Adipocyte (in vitro differentiated cells): ENCODE measurements at regions not wholly inside any gene's neighbourhood (a gene's known extent, or its start where the extent isn't known, plus 50 kb on each side); places are given as distances from the start of the nearest gene placed in this dataset.

ENCODE experiments used
- DNase-seq: peaks from one replicate; pipeline ENCODE4 v3.0.0-alpha.2; 2015; ENCODE audit warnings: low read depth
- H3K27me3 ChIP-seq: replicated peaks from 2 replicates; pipeline ENCODE4 v1.7.0; 2013; ENCODE audit warnings: mild to moderate bottlenecking, low read length, moderate library complexity; ENCODE audit not compliant: control insufficient read depth, insufficient read depth
- H3K36me3 ChIP-seq: 2 replicates; pipeline ENCODE4 v1.7.0; 2013; ENCODE audit warnings: low read length, mild to moderate bottlenecking, moderate library complexity; ENCODE audit not compliant: control insufficient read depth, insufficient read depth, severe bottlenecking
- H3K4me1 ChIP-seq: 2 replicates; pipeline ENCODE4 v1.7.0; 2013; ENCODE audit warnings: mild to moderate bottlenecking, low read length, moderate library complexity; ENCODE audit not compliant: control insufficient read depth, insufficient read depth
- H3K4me3 ChIP-seq: 2 replicates; pipeline ENCODE4 v1.7.0; 2013; ENCODE audit warnings: mild to moderate bottlenecking, low read length, moderate library complexity
- H3K9ac ChIP-seq: 2 replicates; pipeline ENCODE4 v1.7.0; 2013; ENCODE audit warnings: mild to moderate bottlenecking, low read length, moderate library complexity
- H3K9me3 ChIP-seq: 2 replicates; pipeline ENCODE4 v1.7.0; 2013; ENCODE audit warnings: mild to moderate bottlenecking, low read length, moderate library complexity; ENCODE audit not compliant: control insufficient read depth

- Histone ChIP-seq H3K4me1 (no peaks in the 10 kb centered on the region), H3K27me3 (peaks cover 7% of the 10 kb centered on the region), H3K36me3 (no peaks in the 10 kb centered on the region), H3K9me3 (no peaks in the 10 kb centered on the region), H3K9ac (no peak overlapping the region), H3K4me3 (no peak overlapping the region)
- no peak for DNase-seq
Measured at GRCh38 chr2:16248571-16249105, 308.3 kb downstream of the MYCN start.

- no peak for DNase-seq
- H3K36me3 ChIP-seq, result no peaks in the 10 kb centered on the region
- no peak overlapping the region for H3K9ac ChIP-seq
- no peak overlapping the region for H3K4me3 ChIP-seq
- H3K4me1 ChIP-seq, result no peaks in the 10 kb centered on the region
- peaks cover 7% of the 10 kb centered on the region for H3K27me3 ChIP-seq
- no peaks in the 10 kb centered on the region for H3K9me3 ChIP-seq
Measured at GRCh38 chr2:16247326-16248122, 307.2 kb downstream of the MYCN start.

GRCh38 chr2:16246911-16247310, 306.6 kb downstream of the MYCN start:
- no peaks in the 10 kb centered on the region for H3K4me1 ChIP-seq
- no peak for DNase-seq
- H3K4me3 ChIP-seq, result no peak overlapping the region
- H3K27me3 ChIP-seq, result peaks cover 7% of the 10 kb centered on the region
- H3K9me3 ChIP-seq, result no peaks in the 10 kb centered on the region
- H3K9ac ChIP-seq, result no peak overlapping the region
- H3K36me3 ChIP-seq, result no peaks in the 10 kb centered on the region

GRCh38 chr2:16246281-16246850, 306.0 kb downstream of the MYCN start:
- Histone ChIP-seq H3K27me3 (peaks cover 7% of the 10 kb centered on the region), H3K4me3 (no peak overlapping the region), H3K9ac (no peak overlapping the region), H3K9me3 (no peaks in the 10 kb centered on the region), H3K36me3 (no peaks in the 10 kb centered on the region), H3K4me1 (no peaks in the 10 kb centered on the region)
- no peak for DNase-seq

- DNase-seq, result no peak
- H3K4me3 ChIP-seq, result no peak overlapping the region
- no peak overlapping the region for H3K9ac ChIP-seq
- no peaks in the 10 kb centered on the region for H3K4me1 ChIP-seq
- peaks cover 7% of the 10 kb centered on the region for H3K27me3 ChIP-seq
- H3K36me3 ChIP-seq, result no peaks in the 10 kb centered on the region
- no peaks in the 10 kb centered on the region for H3K9me3 ChIP-seq
Measured at GRCh38 chr2:16245481-16246054, 305.2 kb downstream of the MYCN start.

GRCh38 chr2:16244966-16245320, 304.6 kb downstream of the MYCN start:
- Histone ChIP-seq H3K4me1 (no peaks in the 10 kb centered on the region), H3K9me3 (no peaks in the 10 kb centered on the region), H3K4me3 (no peak overlapping the region), H3K9ac (no peak overlapping the region), H3K36me3 (no peaks in the 10 kb centered on the region), H3K27me3 (peaks cover 7% of the 10 kb centered on the region)
- DNase-seq, result no peak

GRCh38 chr2:16244153-16244965, 304.0 kb downstream of the MYCN start:
- no peak overlapping the region for H3K4me3 ChIP-seq
- no peaks in the 10 kb centered on the region for H3K4me1 ChIP-seq
- no peak for DNase-seq
- peaks cover 7% of the 10 kb centered on the region for H3K27me3 ChIP-seq
- no peaks in the 10 kb centered on the region for H3K9me3 ChIP-seq
- no peak overlapping the region for H3K9ac ChIP-seq
- H3K36me3 ChIP-seq, result no peaks in the 10 kb centered on the region

- Histone ChIP-seq H3K36me3 (no peaks in the 10 kb centered on the region), H3K27me3 (peaks cover 1% of the 10 kb centered on the region), H3K9ac (no peak overlapping the region), H3K4me3 (no peak overlapping the region), H3K4me1 (no peaks in the 10 kb centered on the region), H3K9me3 (no peaks in the 10 kb centered on the region)
- no peak for DNase-seq
Measured at GRCh38 chr2:16243411-16243996, 303.2 kb downstream of the MYCN start.

- H3K9me3 ChIP-seq, result no peaks in the 10 kb centered on the region
- H3K4me1 ChIP-seq, result no peaks in the 10 kb centered on the region
- no peak for DNase-seq
- H3K27me3 ChIP-seq, result no peaks in the 10 kb centered on the region
- H3K9ac ChIP-seq, result no peak overlapping the region
- H3K36me3 ChIP-seq, result no peaks in the 10 kb centered on the region
- H3K4me3 ChIP-seq, result no peak overlapping the region
Measured at GRCh38 chr2:16242906-16243305, 302.6 kb downstream of the MYCN start.

GRCh38 chr2:16241166-16242160, 301.1 kb downstream of the MYCN start:
- no peak for DNase-seq
- H3K9ac ChIP-seq, result no peak overlapping the region
- H3K36me3 ChIP-seq, result no peaks in the 10 kb centered on the region
- H3K9me3 ChIP-seq, result no peaks in the 10 kb centered on the region
- no peaks in the 10 kb centered on the region for H3K4me1 ChIP-seq
- no peaks in the 10 kb centered on the region for H3K27me3 ChIP-seq
- no peak overlapping the region for H3K4me3 ChIP-seq
